Gastrocnemius medialis (tissue), 4 donors: ENCODE measurements at regions not wholly inside any gene's neighbourhood (a gene's known extent, or its start where the extent isn't known, plus 50 kb on each side); places are given as distances from the start of the nearest gene placed in this dataset.
"Not testable (repeated sequence)": the region's sequence is repeated elsewhere in the genome, so short reads cannot be mapped to it uniquely, and the experiment has no call there.

Experiments used
- CTCF ChIP-seq, 5 experiments: fragments of 450-650 bp in 3 of 5; fragments of 200-600 bp in 2 of 5; sonication (generic) in 2 of 5; IDR thresholded peaks in 4 of 5; conservative IDR thresholded peaks in 1 of 5; 1 replicate in 4 of 5; 2 replicates in 1 of 5; pipeline ENCODE4 v1.5.1; 2016 to 2019; ENCODE audit warnings: antibody characterized with exemption in 5 of 5, mild to moderate bottlenecking in 3 of 5, moderate library complexity in 3 of 5
- POLR2A ChIP-seq, 2 donors: fragments of 450-650 bp; IDR thresholded peaks; one replicate each; pipeline ENCODE4 v1.6.1; 2017; ENCODE audit warnings: antibody characterized with exemption in 2 of 2, mild to moderate bottlenecking in 2 of 2, moderate library complexity in 2 of 2

GRCh38 chr5:117599811-117600210, 1025.2 kb upstream of the SEMA6A start:
- not testable (repeated sequence) for TF ChIP-seq CTCF (IDR thresholded peaks at IDR 0.05 in 4 of 5, conservative IDR thresholded peaks at IDR 0.05 in 1 of 5); POLR2A (IDR thresholded peaks at IDR 0.05)
